SK-N-SH (cell line): ENCODE measurements at regions not wholly inside any gene's neighbourhood (a gene's known extent, or its start where the extent isn't known, plus 50 kb on each side); places are given as distances from the start of the nearest gene placed in this dataset.
"Not testable (repeated sequence)": the region's sequence is repeated elsewhere in the genome, so short reads cannot be mapped to it uniquely, and the experiment has no call there.

ENCODE experiments used
- POLR2AphosphoS5 ChIP-seq: IDR thresholded peaks from 2 replicates; pipeline ENCODE4 v1.6.1; 2012; ENCODE audit warnings: low read depth, low read length
- TF ChIP-seq, protein P1 (sequence below): fragments of 200-600 bp; sonication (generic); IDR thresholded peaks from 2 replicates; pipeline ENCODE4 v1.6.1; 2017; ENCODE audit warnings: antibody characterized with exemption, mild to moderate bottlenecking, moderate library complexity

GRCh38 chr12:100046202-100046601 is 61.5 kb upstream of the ANKS1B start:
- TF ChIP-seq, protein P1, sequence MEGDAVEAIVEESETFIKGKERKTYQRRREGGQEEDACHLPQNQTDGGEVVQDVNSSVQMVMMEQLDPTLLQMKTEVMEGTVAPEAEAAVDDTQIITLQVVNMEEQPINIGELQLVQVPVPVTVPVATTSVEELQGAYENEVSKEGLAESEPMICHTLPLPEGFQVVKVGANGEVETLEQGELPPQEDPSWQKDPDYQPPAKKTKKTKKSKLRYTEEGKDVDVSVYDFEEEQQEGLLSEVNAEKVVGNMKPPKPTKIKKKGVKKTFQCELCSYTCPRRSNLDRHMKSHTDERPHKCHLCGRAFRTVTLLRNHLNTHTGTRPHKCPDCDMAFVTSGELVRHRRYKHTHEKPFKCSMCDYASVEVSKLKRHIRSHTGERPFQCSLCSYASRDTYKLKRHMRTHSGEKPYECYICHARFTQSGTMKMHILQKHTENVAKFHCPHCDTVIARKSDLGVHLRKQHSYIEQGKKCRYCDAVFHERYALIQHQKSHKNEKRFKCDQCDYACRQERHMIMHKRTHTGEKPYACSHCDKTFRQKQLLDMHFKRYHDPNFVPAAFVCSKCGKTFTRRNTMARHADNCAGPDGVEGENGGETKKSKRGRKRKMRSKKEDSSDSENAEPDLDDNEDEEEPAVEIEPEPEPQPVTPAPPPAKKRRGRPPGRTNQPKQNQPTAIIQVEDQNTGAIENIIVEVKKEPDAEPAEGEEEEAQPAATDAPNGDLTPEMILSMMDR: not testable (repeated sequence)
- TF ChIP-seq POLR2AphosphoS5: not testable (repeated sequence)
